ENCODE measurements at regions not wholly inside any gene's neighbourhood (a gene's known extent, or its start where the extent isn't known, plus 50 kb on each side); places are given as distances from the start of the nearest gene placed in this dataset.
"Not testable (repeated sequence)": the region's sequence is repeated elsewhere in the genome, so short reads cannot be mapped to it uniquely, and the experiment has no call there.

DNA sequence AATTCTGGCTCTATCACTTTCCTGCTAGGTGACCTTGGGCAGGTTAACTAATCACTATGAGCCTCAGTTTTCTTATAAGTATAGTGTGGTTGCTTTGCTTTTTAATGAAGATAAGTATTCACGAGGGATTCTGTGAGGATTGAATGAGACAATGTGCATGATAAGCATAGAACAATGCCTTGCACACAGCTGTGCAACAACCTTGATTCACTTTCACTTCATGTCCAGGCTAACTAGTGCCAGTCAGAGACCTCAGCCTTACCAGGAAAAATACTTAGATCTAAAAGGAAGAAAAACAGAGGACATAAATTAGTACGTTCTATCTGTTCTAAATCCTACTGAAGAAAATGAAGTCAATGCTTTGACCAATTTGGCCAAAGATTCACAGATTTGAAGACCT is 101.0 kb upstream of the NBPF9 start:
- TF ChIP-seq ZFP3 (CRISPR knock-in tag; IDR thresholded peaks at IDR 0.05); ZNF8 (CRISPR knock-in tag; IDR thresholded peaks at IDR 0.05); TCF4 (CRISPR knock-in tag; IDR thresholded peaks at IDR 0.05; ENCODE audit: borderline replicate concordance); BACH2 (CRISPR knock-in tag; IDR thresholded peaks at IDR 0.05; ENCODE audit: borderline replicate concordance); OSR1 (CRISPR knock-in tag; IDR thresholded peaks at IDR 0.05); PPARA (CRISPR knock-in tag; IDR thresholded peaks at IDR 0.05; ENCODE audit: borderline replicate concordance); ZFP30 (CRISPR knock-in tag; IDR thresholded peaks at IDR 0.05); CSDC2 (CRISPR knock-in tag; IDR thresholded peaks at IDR 0.05): not testable (repeated sequence)
- TF ChIP-seq, protein P1, sequence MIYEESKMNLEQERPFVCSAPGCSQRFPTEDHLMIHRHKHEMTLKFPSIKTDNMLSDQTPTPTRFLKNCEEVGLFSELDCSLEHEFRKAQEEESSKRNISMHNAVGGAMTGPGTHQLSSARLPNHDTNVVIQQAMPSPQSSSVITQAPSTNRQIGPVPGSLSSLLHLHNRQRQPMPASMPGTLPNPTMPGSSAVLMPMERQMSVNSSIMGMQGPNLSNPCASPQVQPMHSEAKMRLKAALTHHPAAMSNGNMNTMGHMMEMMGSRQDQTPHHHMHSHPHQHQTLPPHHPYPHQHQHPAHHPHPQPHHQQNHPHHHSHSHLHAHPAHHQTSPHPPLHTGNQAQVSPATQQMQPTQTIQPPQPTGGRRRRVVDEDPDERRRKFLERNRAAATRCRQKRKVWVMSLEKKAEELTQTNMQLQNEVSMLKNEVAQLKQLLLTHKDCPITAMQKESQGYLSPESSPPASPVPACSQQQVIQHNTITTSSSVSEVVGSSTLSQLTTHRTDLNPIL (CRISPR knock-in tag; IDR thresholded peaks at IDR 0.05; ENCODE audit: low read depth), result not testable (repeated sequence)
- TF ChIP-seq, protein P2, sequence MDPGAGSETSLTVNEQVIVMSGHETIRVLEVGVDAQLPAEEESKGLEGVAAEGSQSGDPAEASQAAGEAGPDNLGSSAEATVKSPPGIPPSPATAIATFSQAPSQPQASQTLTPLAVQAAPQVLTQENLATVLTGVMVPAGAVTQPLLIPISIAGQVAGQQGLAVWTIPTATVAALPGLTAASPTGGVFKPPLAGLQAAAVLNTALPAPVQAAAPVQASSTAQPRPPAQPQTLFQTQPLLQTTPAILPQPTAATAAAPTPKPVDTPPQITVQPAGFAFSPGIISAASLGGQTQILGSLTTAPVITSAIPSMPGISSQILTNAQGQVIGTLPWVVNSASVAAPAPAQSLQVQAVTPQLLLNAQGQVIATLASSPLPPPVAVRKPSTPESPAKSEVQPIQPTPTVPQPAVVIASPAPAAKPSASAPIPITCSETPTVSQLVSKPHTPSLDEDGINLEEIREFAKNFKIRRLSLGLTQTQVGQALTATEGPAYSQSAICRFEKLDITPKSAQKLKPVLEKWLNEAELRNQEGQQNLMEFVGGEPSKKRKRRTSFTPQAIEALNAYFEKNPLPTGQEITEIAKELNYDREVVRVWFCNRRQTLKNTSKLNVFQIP (CRISPR knock-in tag; IDR thresholded peaks at IDR 0.05; ENCODE audit: borderline replicate concordance, low read depth), result not testable (repeated sequence)
- TF ChIP-seq, protein P3, sequence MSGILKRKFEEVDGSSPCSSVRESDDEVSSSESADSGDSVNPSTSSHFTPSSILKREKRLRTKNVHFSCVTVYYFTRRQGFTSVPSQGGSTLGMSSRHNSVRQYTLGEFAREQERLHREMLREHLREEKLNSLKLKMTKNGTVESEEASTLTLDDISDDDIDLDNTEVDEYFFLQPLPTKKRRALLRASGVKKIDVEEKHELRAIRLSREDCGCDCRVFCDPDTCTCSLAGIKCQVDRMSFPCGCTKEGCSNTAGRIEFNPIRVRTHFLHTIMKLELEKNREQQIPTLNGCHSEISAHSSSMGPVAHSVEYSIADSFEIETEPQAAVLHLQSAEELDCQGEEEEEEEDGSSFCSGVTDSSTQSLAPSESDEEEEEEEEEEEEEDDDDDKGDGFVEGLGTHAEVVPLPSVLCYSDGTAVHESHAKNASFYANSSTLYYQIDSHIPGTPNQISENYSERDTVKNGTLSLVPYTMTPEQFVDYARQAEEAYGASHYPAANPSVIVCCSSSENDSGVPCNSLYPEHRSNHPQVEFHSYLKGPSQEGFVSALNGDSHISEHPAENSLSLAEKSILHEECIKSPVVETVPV (CRISPR knock-in tag; IDR thresholded peaks at IDR 0.05), result not testable (repeated sequence)
- TF ChIP-seq, protein P4, sequence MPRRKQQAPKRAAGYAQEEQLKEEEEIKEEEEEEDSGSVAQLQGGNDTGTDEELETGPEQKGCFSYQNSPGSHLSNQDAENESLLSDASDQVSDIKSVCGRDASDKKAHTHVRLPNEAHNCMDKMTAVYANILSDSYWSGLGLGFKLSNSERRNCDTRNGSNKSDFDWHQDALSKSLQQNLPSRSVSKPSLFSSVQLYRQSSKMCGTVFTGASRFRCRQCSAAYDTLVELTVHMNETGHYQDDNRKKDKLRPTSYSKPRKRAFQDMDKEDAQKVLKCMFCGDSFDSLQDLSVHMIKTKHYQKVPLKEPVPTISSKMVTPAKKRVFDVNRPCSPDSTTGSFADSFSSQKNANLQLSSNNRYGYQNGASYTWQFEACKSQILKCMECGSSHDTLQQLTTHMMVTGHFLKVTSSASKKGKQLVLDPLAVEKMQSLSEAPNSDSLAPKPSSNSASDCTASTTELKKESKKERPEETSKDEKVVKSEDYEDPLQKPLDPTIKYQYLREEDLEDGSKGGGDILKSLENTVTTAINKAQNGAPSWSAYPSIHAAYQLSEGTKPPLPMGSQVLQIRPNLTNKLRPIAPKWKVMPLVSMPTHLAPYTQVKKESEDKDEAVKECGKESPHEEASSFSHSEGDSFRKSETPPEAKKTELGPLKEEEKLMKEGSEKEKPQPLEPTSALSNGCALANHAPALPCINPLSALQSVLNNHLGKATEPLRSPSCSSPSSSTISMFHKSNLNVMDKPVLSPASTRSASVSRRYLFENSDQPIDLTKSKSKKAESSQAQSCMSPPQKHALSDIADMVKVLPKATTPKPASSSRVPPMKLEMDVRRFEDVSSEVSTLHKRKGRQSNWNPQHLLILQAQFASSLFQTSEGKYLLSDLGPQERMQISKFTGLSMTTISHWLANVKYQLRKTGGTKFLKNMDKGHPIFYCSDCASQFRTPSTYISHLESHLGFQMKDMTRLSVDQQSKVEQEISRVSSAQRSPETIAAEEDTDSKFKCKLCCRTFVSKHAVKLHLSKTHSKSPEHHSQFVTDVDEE (CRISPR knock-in tag; IDR thresholded peaks at IDR 0.05), result not testable (repeated sequence)
- TF ChIP-seq, protein P5, sequence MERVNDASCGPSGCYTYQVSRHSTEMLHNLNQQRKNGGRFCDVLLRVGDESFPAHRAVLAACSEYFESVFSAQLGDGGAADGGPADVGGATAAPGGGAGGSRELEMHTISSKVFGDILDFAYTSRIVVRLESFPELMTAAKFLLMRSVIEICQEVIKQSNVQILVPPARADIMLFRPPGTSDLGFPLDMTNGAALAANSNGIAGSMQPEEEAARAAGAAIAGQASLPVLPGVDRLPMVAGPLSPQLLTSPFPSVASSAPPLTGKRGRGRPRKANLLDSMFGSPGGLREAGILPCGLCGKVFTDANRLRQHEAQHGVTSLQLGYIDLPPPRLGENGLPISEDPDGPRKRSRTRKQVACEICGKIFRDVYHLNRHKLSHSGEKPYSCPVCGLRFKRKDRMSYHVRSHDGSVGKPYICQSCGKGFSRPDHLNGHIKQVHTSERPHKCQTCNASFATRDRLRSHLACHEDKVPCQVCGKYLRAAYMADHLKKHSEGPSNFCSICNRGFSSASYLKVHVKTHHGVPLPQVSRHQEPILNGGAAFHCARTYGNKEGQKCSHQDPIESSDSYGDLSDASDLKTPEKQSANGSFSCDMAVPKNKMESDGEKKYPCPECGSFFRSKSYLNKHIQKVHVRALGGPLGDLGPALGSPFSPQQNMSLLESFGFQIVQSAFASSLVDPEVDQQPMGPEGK (CRISPR knock-in tag; IDR thresholded peaks at IDR 0.05; ENCODE audit: borderline replicate concordance), result not testable (repeated sequence)

All from SK-N-SH treated with all-trans-retinoic acid at 6 μM for 48 hours (cell line).